ENCODE measurements at regions not wholly inside any gene's neighbourhood (a gene's known extent, or its start where the extent isn't known, plus 50 kb on each side); places are given as distances from the start of the nearest gene placed in this dataset.

DNA sequence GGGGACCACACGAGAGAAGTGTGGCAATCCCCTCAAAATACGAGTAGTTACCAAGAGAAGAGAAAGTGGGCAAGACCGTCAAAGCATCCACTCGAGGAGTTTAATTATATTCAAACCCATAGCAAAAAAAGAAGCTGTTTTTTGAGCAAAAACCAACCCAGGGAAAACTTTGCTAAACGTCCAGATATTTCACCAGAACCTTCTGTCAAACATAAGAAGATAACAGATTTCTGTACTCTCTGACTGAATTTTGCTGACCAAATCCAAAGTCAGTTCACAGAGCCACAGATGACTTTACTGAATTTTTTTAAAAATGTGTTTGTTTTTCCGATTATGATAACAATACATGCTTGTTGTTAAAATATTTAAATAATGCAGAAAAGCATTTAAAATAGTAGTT lies 145.6 kb upstream of the PTPN1 start:
- no peak overlapping the region for H3K4me3 ChIP-seq (ENCODE audit: low read length)
- TF ChIP-seq, protein P1, sequence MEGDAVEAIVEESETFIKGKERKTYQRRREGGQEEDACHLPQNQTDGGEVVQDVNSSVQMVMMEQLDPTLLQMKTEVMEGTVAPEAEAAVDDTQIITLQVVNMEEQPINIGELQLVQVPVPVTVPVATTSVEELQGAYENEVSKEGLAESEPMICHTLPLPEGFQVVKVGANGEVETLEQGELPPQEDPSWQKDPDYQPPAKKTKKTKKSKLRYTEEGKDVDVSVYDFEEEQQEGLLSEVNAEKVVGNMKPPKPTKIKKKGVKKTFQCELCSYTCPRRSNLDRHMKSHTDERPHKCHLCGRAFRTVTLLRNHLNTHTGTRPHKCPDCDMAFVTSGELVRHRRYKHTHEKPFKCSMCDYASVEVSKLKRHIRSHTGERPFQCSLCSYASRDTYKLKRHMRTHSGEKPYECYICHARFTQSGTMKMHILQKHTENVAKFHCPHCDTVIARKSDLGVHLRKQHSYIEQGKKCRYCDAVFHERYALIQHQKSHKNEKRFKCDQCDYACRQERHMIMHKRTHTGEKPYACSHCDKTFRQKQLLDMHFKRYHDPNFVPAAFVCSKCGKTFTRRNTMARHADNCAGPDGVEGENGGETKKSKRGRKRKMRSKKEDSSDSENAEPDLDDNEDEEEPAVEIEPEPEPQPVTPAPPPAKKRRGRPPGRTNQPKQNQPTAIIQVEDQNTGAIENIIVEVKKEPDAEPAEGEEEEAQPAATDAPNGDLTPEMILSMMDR (conservative IDR thresholded peaks at IDR 0.05; ENCODE audit: low read length) = no peak
- peak; percentile 14 for DNase-seq (ENCODE audit: low read depth)

DNA sequence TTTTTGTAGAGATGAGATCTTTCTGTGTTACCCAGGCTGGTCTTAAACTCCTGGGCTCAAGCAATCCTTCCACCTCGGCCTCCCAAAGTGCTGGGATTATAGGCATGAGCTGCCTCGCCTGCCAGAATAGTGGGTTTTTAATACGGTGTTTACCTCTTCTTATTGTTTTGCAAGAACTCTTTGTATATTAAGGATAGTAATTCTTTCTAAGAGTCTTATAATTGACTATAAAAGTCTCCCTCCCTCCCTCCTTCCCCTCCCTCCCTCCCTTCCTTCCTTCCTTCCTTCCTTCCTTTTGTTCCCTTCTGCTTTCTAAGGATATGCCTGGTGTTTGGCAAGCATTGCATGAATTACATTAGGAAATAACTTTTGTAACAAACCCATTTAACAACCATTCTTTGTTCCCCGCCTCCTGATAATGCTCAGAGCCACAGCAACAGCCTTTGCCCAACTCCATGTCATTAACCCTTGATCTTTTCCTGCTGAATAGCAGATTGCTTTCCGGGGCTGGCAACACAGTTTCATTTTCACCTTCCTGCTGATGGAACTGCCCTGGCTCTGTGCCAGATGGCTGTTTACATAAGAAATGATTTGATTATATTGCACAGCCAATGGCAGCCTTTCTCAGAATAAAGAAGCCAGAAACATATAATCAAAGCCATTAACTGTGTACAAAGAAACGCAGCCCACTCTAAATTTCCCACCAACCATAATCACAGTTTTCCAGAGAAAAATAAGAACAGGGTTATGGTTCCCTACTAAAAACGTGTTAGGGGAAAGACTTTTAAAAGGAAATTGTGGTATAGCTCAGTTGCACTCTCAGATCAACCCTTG lies 143.7 kb upstream of the PTPN1 start:
- peak; percentile 14 for DNase-seq (ENCODE audit: low read depth)
- TF ChIP-seq, protein P1 (conservative IDR thresholded peaks at IDR 0.05; ENCODE audit: low read length) = no peak
- no peak overlapping the region for H3K4me3 ChIP-seq (ENCODE audit: low read length)

DNA sequence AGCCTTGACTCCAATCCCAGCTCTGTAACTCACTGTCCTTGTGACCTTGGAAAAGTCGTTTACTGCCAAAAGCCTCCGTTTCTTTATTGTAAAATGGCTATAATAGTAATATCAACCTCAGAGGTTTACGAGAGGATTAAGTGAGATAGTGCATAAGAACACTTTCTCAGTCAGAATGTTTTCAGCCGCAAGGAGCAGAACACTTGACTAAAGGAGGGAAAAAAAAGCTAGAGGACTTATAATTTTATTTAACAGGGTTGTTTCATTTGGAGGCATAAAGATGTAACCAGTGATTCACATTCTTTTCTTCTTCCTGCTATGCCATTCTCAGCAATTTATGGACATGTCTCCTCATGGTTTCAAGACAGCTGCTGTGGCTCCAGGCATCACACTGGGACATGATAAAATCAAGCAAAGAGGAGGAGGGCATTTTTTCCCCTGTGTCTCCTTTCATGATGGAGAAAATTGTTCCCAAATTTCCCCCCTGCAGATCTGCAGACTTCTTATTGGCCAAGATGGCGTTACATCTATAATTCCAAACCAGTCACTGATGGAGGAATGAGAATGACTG lies 143.0 kb upstream of the PTPN1 start:
- TF ChIP-seq, protein P1 (conservative IDR thresholded peaks at IDR 0.05; ENCODE audit: low read length) = no peak
- DNase-seq (ENCODE audit: low read depth) = no peak
- no peak overlapping the region for H3K4me3 ChIP-seq (ENCODE audit: low read length)

DNA sequence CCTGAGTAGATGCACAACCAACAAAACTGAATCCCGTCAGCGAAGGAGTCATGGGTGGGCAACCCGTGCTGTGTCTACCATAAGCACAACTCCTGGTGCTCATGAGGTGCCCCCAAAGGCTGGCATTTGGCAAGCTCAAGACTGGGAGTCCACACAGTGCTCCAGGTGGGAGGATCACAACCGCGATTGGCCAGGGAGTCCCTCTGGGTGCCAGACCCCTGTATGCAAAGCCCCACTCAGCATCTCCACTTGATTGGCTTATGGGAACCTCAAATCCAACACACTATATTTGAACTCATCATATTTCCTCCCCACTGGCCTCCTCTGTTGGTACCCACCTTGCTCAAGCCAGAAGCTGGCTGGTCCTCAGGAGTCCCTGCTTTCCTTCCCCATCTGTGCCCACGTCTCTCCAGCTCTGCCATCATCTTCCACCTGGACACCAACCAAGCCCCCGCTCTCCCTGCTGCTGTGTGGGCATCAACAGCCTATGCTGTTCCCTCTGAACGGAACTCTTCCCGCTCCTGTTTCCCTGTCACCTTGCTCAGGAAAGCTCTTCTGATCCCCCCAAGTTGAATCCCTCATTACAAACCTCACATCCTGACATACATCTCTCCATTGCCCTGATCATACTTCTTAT lies 142.3 kb upstream of the PTPN1 start:
- TF ChIP-seq, protein P1 (conservative IDR thresholded peaks at IDR 0.05; ENCODE audit: low read length) = no peak
- H3K4me3 ChIP-seq (ENCODE audit: low read length) = no peak overlapping the region
- DNase-seq (ENCODE audit: low read depth) = no peak

DNA sequence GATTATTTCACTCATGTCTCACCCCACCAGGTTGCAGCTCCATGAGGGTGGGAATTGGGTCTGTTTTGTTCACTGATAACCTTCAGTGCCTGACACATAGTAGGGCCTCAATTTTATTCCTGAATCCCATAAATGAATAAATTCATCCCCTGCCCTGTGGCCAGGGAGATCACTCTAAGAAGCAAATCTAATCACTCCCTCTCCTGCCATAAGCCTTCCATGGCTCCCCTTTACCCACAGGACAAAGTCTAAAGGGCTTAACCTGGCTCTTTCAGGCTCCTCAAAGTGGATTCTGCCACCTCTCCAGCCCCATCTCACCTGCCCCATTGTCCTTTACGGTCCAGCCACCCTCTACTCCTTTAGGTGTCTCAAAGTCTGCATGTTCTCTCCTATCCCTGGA lies 141.8 kb upstream of the PTPN1 start:
- DNase-seq (ENCODE audit: low read depth) = no peak
- no peak overlapping the region for H3K4me3 ChIP-seq (ENCODE audit: low read length)
- TF ChIP-seq, protein P1 (conservative IDR thresholded peaks at IDR 0.05; ENCODE audit: low read length) = no peak

DNA sequence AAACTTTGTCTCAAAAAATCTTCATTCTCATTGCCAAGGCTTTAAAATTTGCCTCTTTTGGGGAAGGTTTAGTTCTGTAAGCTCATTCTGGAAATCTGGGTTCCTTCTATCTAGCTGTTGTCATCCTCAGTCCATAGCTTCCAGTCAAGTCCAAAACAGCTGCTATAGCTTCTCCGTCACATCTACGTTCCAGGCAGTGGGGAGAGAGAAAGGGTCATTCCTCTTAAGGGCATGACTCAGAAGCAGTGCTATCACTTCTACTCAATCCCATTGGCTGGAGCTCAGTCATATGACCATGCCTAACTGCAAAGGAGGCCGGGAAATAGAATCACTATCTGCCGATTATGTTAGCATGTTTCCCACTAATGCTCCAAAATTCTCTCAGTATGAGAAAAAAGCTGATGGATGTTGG lies 141.4 kb upstream of the PTPN1 start:
- TF ChIP-seq, protein P1 (conservative IDR thresholded peaks at IDR 0.05; ENCODE audit: low read length) = no peak
- H3K4me3 ChIP-seq (ENCODE audit: low read length) = no peak overlapping the region
- DNase-seq (ENCODE audit: low read depth) = no peak

Data from AG10803 (cell line).